Fibroblast of lung (primary cell): ENCODE measurements at regions not wholly inside any gene's neighbourhood (a gene's known extent, or its start where the extent isn't known, plus 50 kb on each side); places are given as distances from the start of the nearest gene placed in this dataset.

ENCODE experiments used
- CTCF ChIP-seq, 2 donors: IDR thresholded peaks in 1 of 2; conservative IDR thresholded peaks in 1 of 2; 1 replicate in 1 of 2; 2 replicates in 1 of 2; pipeline ENCODE4 v1.5.1; 2011 to 2012; ENCODE audit warnings: low read length in 2 of 2, control low read depth in 1 of 2, inconsistent platforms in 1 of 2, low read depth in 1 of 2, mild to moderate bottlenecking in 1 of 2
- EZH2 ChIP-seq: IDR thresholded peaks from 2 replicates; pipeline ENCODE4 v1.5.1; 2012; ENCODE audit warnings: low read length, control low read depth, mild to moderate bottlenecking; ENCODE audit errors: missing control alignments

- TF ChIP-seq CTCF (conservative IDR thresholded peaks at IDR 0.05 in 1 of 2, IDR thresholded peaks at IDR 0.05 in 1 of 2; ENCODE audit: low read depth in 1 of 2, low read length in 2 of 2) (no peak), EZH2 (no peak)
Observed at GRCh38 chr7:84331616-84332015, 137.0 kb upstream of the SEMA3A start.
